Stimulated activated CD8-positive, alpha-beta memory T cell treated with anti-CD3 and anti-CD28 coated beads, Interleukin-4, amount 100 ng/mL, for 4 hours (primary cell): ENCODE measurements at regions not wholly inside any gene's neighbourhood (a gene's known extent, or its start where the extent isn't known, plus 50 kb on each side); places are given as distances from the start of the nearest gene placed in this dataset.
"Not testable (repeated sequence)": the region's sequence is repeated elsewhere in the genome, so short reads cannot be mapped to it uniquely, and the experiment has no call there.

Experiments
- DNase-seq, 2 donors: peaks; one replicate each; pipeline ENCODE4 v3.0.0-alpha.2; 2020; ENCODE audit warnings: low read depth in 2 of 2, low spot score in 1 of 2

GRCh38 chr5:130365956-130366355 is 461.7 kb downstream of the CHSY3 start:
- DNase-seq = no peak

DNA sequence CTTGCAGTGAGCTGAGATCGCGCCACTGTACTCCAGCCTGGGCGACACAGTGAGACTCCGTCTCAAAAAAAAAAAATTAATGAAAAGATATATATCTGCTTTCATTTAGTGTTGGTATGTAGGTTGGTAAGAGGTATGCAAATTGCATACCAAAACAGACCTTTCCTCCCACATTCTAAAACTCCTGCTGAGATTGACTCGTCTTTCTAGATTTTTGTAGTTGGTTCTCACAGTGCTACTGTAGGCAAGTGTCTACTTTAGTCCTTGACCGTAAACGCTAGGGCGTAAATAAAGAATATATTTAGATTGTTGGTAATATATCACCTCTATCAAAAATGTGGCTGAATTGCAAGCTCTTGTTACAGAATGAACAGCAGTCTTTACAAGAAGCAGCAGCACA is 445.9 kb downstream of the CHSY3 start:
- DNase-seq = no peak

GRCh38 chr5:130337179-130337888 is 433.1 kb downstream of the CHSY3 start:
- DNase-seq = no peak

- no peak for DNase-seq
These were observed 430.9 kb downstream of the CHSY3 start for GRCh38 chr5:130335117-130335516.

- DNase-seq = no peak
These were observed 428.8 kb downstream of the CHSY3 start for GRCh38 chr5:130333089-130333488.

- DNase-seq = no peak
These were observed 427.1 kb downstream of the CHSY3 start for GRCh38 chr5:130331332-130331731.

DNA sequence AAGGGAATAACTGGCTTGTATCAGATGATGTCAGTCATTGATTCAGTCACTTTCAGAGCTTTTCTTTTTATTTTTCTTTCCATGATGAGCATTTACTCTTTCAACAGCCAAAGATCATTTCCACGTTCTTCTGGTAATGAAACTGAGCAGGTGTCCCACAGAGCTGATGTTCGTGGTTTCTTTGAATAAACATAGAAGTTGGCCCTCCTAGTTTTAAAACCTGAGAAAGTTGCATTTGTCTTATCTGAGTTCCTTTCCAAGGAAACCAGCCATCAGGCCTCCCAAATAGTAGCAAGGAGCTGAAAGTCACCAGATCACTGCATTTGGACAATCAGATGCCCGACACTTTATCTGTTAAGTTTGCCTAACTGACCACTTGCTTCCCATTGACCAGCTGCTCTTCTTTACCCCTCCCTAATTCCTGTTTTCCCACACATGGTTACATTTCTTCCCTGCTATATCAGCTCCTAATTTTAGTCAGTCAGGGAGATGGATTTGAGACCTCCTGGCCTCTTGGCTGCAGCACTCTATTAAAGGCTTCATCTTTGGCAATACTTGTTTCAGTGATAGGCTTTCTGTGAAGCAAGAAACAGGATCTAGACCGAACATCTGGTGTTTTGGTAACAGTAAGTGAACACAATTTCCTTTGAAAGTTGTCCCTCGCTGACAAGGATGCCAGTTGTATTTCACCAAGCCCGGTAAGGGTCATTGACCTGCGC is 420.8 kb downstream of the CHSY3 start:
- DNase-seq = no peak

DNA sequence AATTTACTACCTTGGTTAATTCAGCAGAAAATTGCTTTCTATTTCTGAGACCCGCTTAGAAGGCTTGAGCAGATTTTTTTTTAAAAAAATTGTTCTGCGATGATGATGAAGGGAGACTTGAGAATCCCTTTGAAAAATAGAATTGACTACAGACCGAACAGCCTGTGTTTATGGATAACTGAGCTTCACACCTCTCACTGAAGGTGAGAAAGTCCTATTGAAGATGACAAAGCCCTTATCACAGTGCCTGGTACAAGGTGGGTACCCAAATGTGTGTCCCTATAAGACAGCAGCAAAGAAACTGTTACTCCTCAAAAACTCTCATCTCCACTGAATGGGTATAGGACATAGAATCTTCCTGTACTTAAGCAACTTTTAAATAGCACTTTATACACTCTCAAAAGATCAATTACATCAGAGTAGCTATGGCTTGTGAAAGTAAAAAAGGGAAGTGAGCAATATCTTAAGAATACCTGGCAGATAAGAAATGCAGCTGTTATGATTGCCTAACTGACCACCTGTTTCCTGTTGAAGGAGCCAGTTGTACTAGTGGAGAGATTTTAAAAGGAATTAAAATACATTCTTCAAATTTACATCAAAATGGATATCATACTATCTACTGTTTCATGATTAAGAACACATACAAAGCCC is 419.7 kb downstream of the CHSY3 start:
- DNase-seq = no peak

- DNase-seq = no peak
These were observed 417.7 kb downstream of the CHSY3 start for GRCh38 chr5:130321931-130322330.

GRCh38 chr5:130316971-130317680 is 412.9 kb downstream of the CHSY3 start:
- no peak for DNase-seq

DNA sequence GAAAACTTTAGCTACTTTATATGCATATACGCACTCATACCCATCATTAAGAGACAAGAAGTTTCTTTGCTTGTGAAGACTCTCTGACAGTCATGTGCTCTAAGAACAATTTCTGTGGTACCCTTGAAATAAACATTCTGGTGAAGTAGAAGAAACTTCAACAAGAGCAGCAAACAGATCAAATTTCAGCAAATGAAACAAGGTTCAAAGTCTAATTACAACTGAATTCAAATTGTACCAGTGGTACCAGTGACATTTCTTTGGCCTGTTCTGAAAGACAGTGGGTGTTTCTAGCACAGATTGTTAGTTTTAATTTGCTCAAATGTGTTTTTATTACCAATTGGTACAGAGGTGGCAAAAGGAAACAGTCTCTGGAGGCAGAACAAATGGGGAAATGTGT is 391.0 kb downstream of the CHSY3 start:
- DNase-seq = no peak

- not testable (repeated sequence) for DNase-seq
These were observed 390.5 kb downstream of the CHSY3 start for GRCh38 chr5:130294798-130295197.

- no peak for DNase-seq
These were observed 386.0 kb downstream of the CHSY3 start for GRCh38 chr5:130290219-130290618.

- DNase-seq = no peak
These were observed 385.1 kb downstream of the CHSY3 start for GRCh38 chr5:130289132-130290088.

DNA sequence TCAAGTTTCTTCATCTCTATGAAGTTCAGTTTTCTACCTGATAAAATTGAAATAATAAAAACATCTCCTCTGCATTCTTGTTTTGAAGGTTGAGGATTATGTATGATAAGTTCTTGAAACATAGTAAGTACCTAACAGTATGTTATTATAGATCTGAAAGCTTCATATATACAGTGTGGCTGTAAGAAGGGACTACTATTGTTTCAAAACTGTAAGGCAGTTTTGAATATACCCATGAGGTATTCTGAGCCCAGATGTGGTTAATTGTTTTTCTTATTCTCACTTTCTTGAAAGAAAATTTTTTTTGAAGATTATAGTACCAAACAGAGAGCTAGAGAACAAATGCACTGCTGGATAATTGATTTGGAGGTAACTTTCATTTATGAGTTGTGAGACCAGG is 383.2 kb downstream of the CHSY3 start:
- no peak for DNase-seq

DNA sequence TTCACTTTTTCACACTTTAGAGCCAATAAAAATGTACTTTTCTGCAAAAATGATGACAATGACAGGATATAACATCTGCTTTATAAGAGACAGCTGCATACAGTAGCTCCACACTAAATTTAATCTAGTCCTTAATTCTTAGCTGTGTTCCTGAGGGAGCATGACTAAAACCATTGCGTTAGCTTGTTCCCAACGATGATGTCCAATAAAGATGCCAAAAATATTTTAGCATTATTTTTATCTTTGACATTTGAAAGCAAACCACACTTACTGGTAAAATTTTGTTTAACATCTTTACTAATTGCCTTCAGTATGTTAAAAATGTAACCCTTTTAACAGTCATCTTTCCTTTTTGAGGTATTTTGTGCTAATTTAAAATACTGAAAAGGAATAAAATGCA is 382.7 kb downstream of the CHSY3 start:
- no peak for DNase-seq

GRCh38 chr5:130282049-130282448 is 377.8 kb downstream of the CHSY3 start:
- DNase-seq = no peak

GRCh38 chr5:130280528-130281217 is 376.4 kb downstream of the CHSY3 start:
- DNase-seq = no peak

DNA sequence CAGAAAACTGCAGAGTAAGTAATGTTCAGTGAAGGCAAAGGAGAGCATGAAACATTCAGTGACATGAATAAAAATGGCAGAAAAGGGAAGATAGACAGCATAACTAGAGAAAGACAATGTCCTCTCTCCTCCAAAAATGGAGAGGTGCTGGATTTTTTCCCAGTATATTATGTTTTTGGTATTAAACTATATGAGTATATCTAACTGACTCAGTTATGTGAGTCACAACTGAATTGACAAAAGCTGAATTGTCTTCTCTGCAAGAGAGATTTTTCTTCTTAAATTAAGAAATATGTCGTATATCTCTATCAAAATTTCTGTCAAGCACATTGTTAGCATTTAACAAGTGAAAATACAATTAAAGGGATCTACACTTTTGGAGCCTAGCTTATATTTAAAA is 375.1 kb downstream of the CHSY3 start:
- DNase-seq = no peak

GRCh38 chr5:130278136-130278535 is 373.9 kb downstream of the CHSY3 start:
- no peak for DNase-seq
